Gastroesophageal sphincter (tissue), 3 donors: ENCODE measurements at regions not wholly inside any gene's neighbourhood (a gene's known extent, or its start where the extent isn't known, plus 50 kb on each side); places are given as distances from the start of the nearest gene placed in this dataset.

Experiments used
- CTCF ChIP-seq, 4 experiments: fragments of 200-600 bp in 2 of 4; fragments of 450-650 bp in 2 of 4; sonication (generic) in 1 of 4; IDR thresholded peaks; one replicate each; pipeline ENCODE4 v1.5.1; 2017 to 2019; ENCODE audit warnings: antibody characterized with exemption in 4 of 4, mild to moderate bottlenecking in 2 of 4, moderate library complexity in 2 of 4
- EP300 ChIP-seq: sonication (generic); formaldehyde crosslinking; IDR thresholded peaks from one replicate; pipeline ENCODE4 v1.6.1; 2017; ENCODE audit warnings: antibody characterized with exemption, mild to moderate bottlenecking
- POLR2A ChIP-seq, 2 donors: fragments of 450-650 bp; IDR thresholded peaks; one replicate each; pipeline ENCODE4 v1.6.1; 2017; ENCODE audit warnings: antibody characterized with exemption in 2 of 2, mild to moderate bottlenecking in 2 of 2, moderate library complexity in 1 of 2
- POLR2AphosphoS5 ChIP-seq: sonication (generic); formaldehyde crosslinking; IDR thresholded peaks from one replicate; pipeline ENCODE4 v1.6.1; 2017; ENCODE audit warnings: antibody characterized with exemption

- no peak for TF ChIP-seq CTCF (IDR thresholded peaks at IDR 0.05)
- TF ChIP-seq POLR2A (IDR thresholded peaks at IDR 0.05), result no peak
- TF ChIP-seq POLR2AphosphoS5, result no peak
- no peak for TF ChIP-seq EP300
Measured at GRCh38 chrX:136975684-136976470, 57.9 kb downstream of the GPR101 start.
